ENCODE measurements at regions not wholly inside any gene's neighbourhood (a gene's known extent, or its start where the extent isn't known, plus 50 kb on each side); places are given as distances from the start of the nearest gene placed in this dataset.
"Not testable (repeated sequence)": the region's sequence is repeated elsewhere in the genome, so short reads cannot be mapped to it uniquely, and the experiment has no call there.

GRCh38 chr13:44676534-44676933 is 100.4 kb upstream of the TSC22D1 start:
- Mint-ChIP-seq H3K27ac (ENCODE audit: unreplicated experiment) (no peak overlapping the region), H3K36me3 (ENCODE audit: low read depth) (no peaks in the 10 kb centered on the region), H3K4me1 (ENCODE audit: low read depth) (peaks cover 18% of the 10 kb centered on the region), H3K9me3 (ENCODE audit: low read depth) (peaks cover 6% of the 10 kb centered on the region), H3K27me3 (ENCODE audit: low read depth) (no peaks in the 10 kb centered on the region), H3K4me3 (ENCODE audit: unreplicated experiment) (no peak overlapping the region)
- no peak for TF ChIP-seq CTCF (IDR thresholded peaks at IDR 0.05)
- DNase-seq (ENCODE audit: low spot score) = no peak

- no peaks in the 10 kb centered on the region for H3K27me3 Mint-ChIP-seq (ENCODE audit: low read depth)
- H3K4me1 Mint-ChIP-seq (ENCODE audit: low read depth) = peaks cover 8% of the 10 kb centered on the region
- no peaks in the 10 kb centered on the region for H3K36me3 Mint-ChIP-seq (ENCODE audit: low read depth)
- H3K4me3 Mint-ChIP-seq (ENCODE audit: unreplicated experiment) = no peak overlapping the region
- no peak for DNase-seq (ENCODE audit: low spot score)
- TF ChIP-seq CTCF (IDR thresholded peaks at IDR 0.05) = no peak
- no peak overlapping the region for H3K27ac Mint-ChIP-seq (ENCODE audit: unreplicated experiment)
- no peaks in the 10 kb centered on the region for H3K9me3 Mint-ChIP-seq (ENCODE audit: low read depth)
These were observed 93.4 kb upstream of the TSC22D1 start for GRCh38 chr13:44669534-44669933.

GRCh38 chr13:44668688-44669087 is 92.6 kb upstream of the TSC22D1 start:
- Mint-ChIP-seq H3K27ac (ENCODE audit: unreplicated experiment) (no peak overlapping the region), H3K9me3 (ENCODE audit: low read depth) (no peaks in the 10 kb centered on the region), H3K27me3 (ENCODE audit: low read depth) (no peaks in the 10 kb centered on the region), H3K4me3 (ENCODE audit: unreplicated experiment) (no peak overlapping the region), H3K4me1 (ENCODE audit: low read depth) (peaks cover 8% of the 10 kb centered on the region), H3K36me3 (ENCODE audit: low read depth) (no peaks in the 10 kb centered on the region)
- DNase-seq (ENCODE audit: low spot score) = no peak
- no peak for TF ChIP-seq CTCF (IDR thresholded peaks at IDR 0.05)

- Mint-ChIP-seq H3K4me1 (ENCODE audit: low read depth) (peaks cover 8% of the 10 kb centered on the region), H3K36me3 (ENCODE audit: low read depth) (no peaks in the 10 kb centered on the region), H3K27ac (ENCODE audit: unreplicated experiment) (no peak overlapping the region), H3K27me3 (ENCODE audit: low read depth) (no peaks in the 10 kb centered on the region), H3K9me3 (ENCODE audit: low read depth) (no peaks in the 10 kb centered on the region), H3K4me3 (ENCODE audit: unreplicated experiment) (no peak overlapping the region)
- no peak for DNase-seq (ENCODE audit: low spot score)
- no peak for TF ChIP-seq CTCF (IDR thresholded peaks at IDR 0.05)
These were observed 91.8 kb upstream of the TSC22D1 start for GRCh38 chr13:44667943-44668342.

- not testable (repeated sequence) for DNase-seq (ENCODE audit: low spot score); H3K4me3 Mint-ChIP-seq (ENCODE audit: unreplicated experiment); H3K27me3 Mint-ChIP-seq (ENCODE audit: low read depth); H3K4me1 Mint-ChIP-seq (ENCODE audit: low read depth); H3K9me3 Mint-ChIP-seq (ENCODE audit: low read depth); H3K36me3 Mint-ChIP-seq (ENCODE audit: low read depth)
- peak overlapping the region; percentile 15 for H3K27ac Mint-ChIP-seq (ENCODE audit: unreplicated experiment)
These were observed 90.4 kb upstream of the TSC22D1 start for GRCh38 chr13:44666538-44666937.

GRCh38 chr13:44664308-44664707 is 88.2 kb upstream of the TSC22D1 start:
- Mint-ChIP-seq H3K4me3 (ENCODE audit: unreplicated experiment) (no peak overlapping the region), H3K36me3 (ENCODE audit: low read depth) (no peaks in the 10 kb centered on the region), H3K27me3 (ENCODE audit: low read depth) (no peaks in the 10 kb centered on the region), H3K27ac (ENCODE audit: unreplicated experiment) (no peak overlapping the region), H3K9me3 (ENCODE audit: low read depth) (no peaks in the 10 kb centered on the region), H3K4me1 (ENCODE audit: low read depth) (peaks cover 12% of the 10 kb centered on the region)
- no peak for TF ChIP-seq CTCF (IDR thresholded peaks at IDR 0.05)
- no peak for DNase-seq (ENCODE audit: low spot score)

All from chondrocyte (in vitro differentiated cells).